K562 (cell line): ENCODE measurements at regions not wholly inside any gene's neighbourhood (a gene's known extent, or its start where the extent isn't known, plus 50 kb on each side); places are given as distances from the start of the nearest gene placed in this dataset.
A peak's percentile ranks its signal among the peaks of the same experiment; 100 is the strongest.

Experiments used
- ATAC-seq: fragments of 200-7000 bp; cut with Tn5 transposase; 3 replicates; pipeline ENCODE4 v1.9.1; 2020; ENCODE audit warnings: moderate library complexity
- BruUV-seq: library from RNA; stranded (reverse); fragments of 400-500 nt; replicated peaks from 2 replicates; lab custom pipeline; 2021; lab: Mats Ljungman, UMichigan
- CTCF ChIA-PET: fragments of 300-600 bp; formaldehyde crosslinking; extraction: SDS; loops from one replicate; lab custom pipeline; 2021; ENCODE audit warnings: low intra/inter-chr PET ratio; lab: Yijun Ruan, JAX
- POLR2A ChIA-PET: fragments of 300-600, 350-650 bp; sonication (Branson Sonifier 250); formaldehyde crosslinking; extraction: SDS; loops from one replicate; lab custom pipeline; 2021; ENCODE audit warnings: antibody characterized with exemption, inconsistent platforms; lab: Yijun Ruan, JAX
- DNase-seq, 4 experiments: peaks; one replicate each; pipeline versions ENCODE4 v3.0.0 to v3.0.0-alpha.2; 2011 to 2018; ENCODE audit warnings: low spot score in 3 of 4, mixed read lengths in 3 of 4; ENCODE audit errors: extremely low read depth in 1 of 4
- FAIRE-seq: peaks from 2 replicates; lab custom pipeline; 2011; peaks lifted over from hg19 to GRCh38; lab: Jason Lieb, UNC
- H2AFZ ChIP-seq: 2 replicates; pipeline ENCODE4 v1.6.0; 2011; ENCODE audit warnings: low read depth, low read length, control low read depth, inconsistent platforms
- H3K27ac ChIP-seq: fragments of 200-600 bp; 3 replicates; pipeline ENCODE4 v1.8.0; 2011; ENCODE audit warnings: low read depth, mild to moderate bottlenecking, control low read depth, inconsistent platforms, low read length, moderate library complexity, mixed read lengths; ENCODE audit errors: extremely low read depth
- H3K27me3 ChIP-seq, 2 experiments: fragments of 300-600 bp in 1 of 2; 2 replicates in 1 of 2; 3 replicates in 1 of 2; pipeline versions ENCODE4 v1.6.0 to v1.8.0; 2011; ENCODE audit warnings: inconsistent platforms in 2 of 2, low read length in 2 of 2, mild to moderate bottlenecking in 1 of 2, mixed read lengths in 1 of 2, moderate library complexity in 1 of 2; ENCODE audit not compliant: control insufficient read depth in 2 of 2, insufficient read depth in 2 of 2
- H3K36me3 ChIP-seq: fragments of 300-600 bp; 3 replicates; pipeline ENCODE4 v1.8.0; 2011; ENCODE audit warnings: mild to moderate bottlenecking, low read length, inconsistent platforms; ENCODE audit not compliant: control insufficient read depth, insufficient read depth
- H3K4me1 ChIP-seq, 2 experiments: fragments of 200-600 bp in 1 of 2; replicated peaks in 1 of 2; 2 replicates in 1 of 2; 3 replicates in 1 of 2; pipeline versions ENCODE4 v1.5.1 to v1.8.0; 2011; ENCODE audit warnings: inconsistent platforms in 2 of 2, low read length in 2 of 2, mild to moderate bottlenecking in 1 of 2, mixed read lengths in 1 of 2, moderate library complexity in 1 of 2; ENCODE audit not compliant: control insufficient read depth in 2 of 2, insufficient read depth in 2 of 2
- H3K4me2 ChIP-seq: 2 replicates; pipeline ENCODE4 v1.6.1; 2011; ENCODE audit warnings: low read length, control low read depth, inconsistent platforms, mixed read lengths; ENCODE audit not compliant: insufficient read depth
- H3K4me3 ChIP-seq: fragments of 200-600 bp; sonication (generic), shearing (Covaris generic); 2 replicates; pipeline ENCODE4 v1.5.1; 2016; ENCODE audit warnings: control low read depth, inconsistent platforms
- H3K79me2 ChIP-seq: fragments of 200-600 bp; 3 replicates; pipeline ENCODE4 v1.8.0; 2011; ENCODE audit warnings: low read length, inconsistent platforms; ENCODE audit not compliant: control insufficient read depth, insufficient read depth
- H3K9ac ChIP-seq, 2 experiments: 2 replicates each; pipeline versions ENCODE4 v1.6.0 to v1.6.1; 2011; ENCODE audit warnings: low read depth in 2 of 2, low read length in 2 of 2, control low read depth in 1 of 2, inconsistent platforms in 1 of 2, mild to moderate bottlenecking in 1 of 2, mixed read lengths in 1 of 2; ENCODE audit not compliant: insufficient read depth in 1 of 2
- H3K9me1 ChIP-seq: one replicate; pipeline ENCODE4 v1.6.0; 2011; ENCODE audit warnings: inconsistent platforms, mild to moderate bottlenecking, low read length, moderate library complexity; ENCODE audit not compliant: control insufficient read depth, insufficient read depth
- H3K9me3 ChIP-seq: replicated peaks from 2 replicates; pipeline ENCODE4 v1.5.1; 2011; ENCODE audit warnings: low read depth, low read length, inconsistent platforms; ENCODE audit not compliant: control insufficient read depth, insufficient read depth
- H4K20me1 ChIP-seq: replicated peaks from 2 replicates; pipeline ENCODE4 v1.6.1; 2011; ENCODE audit warnings: low read length, inconsistent platforms, mixed read lengths; ENCODE audit not compliant: control insufficient read depth, insufficient read depth
- ARID2 ChIP-seq: fragments of 450-650 bp; IDR thresholded peaks from 2 replicates; pipeline ENCODE4 v1.6.1; 2017; ENCODE audit warnings: antibody characterized with exemption, mild to moderate bottlenecking
- ARID3B ChIP-seq: fragments of 250-450 bp; sonication (Bioruptor Pico); IDR thresholded peaks from 2 replicates; pipeline ENCODE4 v1.4.0; 2020; ENCODE audit warnings: borderline replicate concordance
- C11orf30 ChIP-seq: fragments of 450-650 bp; IDR thresholded peaks from 2 replicates; pipeline ENCODE4 v1.6.1; 2016; ENCODE audit warnings: low read depth, mild to moderate bottlenecking
- CBFB ChIP-seq: sonication (generic); formaldehyde crosslinking; IDR thresholded peaks from 2 replicates; pipeline ENCODE4 v1.4.0; 2020; ENCODE audit warnings: mild to moderate bottlenecking, missing genetic modification reagents
- CHD4 ChIP-seq: fragments of 200-600 bp; sonication (generic); IDR thresholded peaks from 3 replicates; pipeline ENCODE4 v1.6.1; 2012; ENCODE audit warnings: low read depth, mild to moderate bottlenecking, mixed read lengths, low read length, inconsistent platforms; ENCODE audit not compliant: insufficient read depth, insufficient replicate concordance, poor library complexity, severe bottlenecking
- ELK3 ChIP-seq: fragments of 450-650 bp; formaldehyde crosslinking; IDR thresholded peaks from 2 replicates; pipeline ENCODE4 v1.4.0; 2020; ENCODE audit warnings: mild to moderate bottlenecking
- GATAD2A ChIP-seq: fragments of 450-650 bp; IDR thresholded peaks from 2 replicates; pipeline ENCODE4 v1.6.1; 2017
- MAFK ChIP-seq: IDR thresholded peaks from 2 replicates; pipeline ENCODE4 v1.6.1; 2011; ENCODE audit warnings: low read length, improper control_type of control experiment
- PHTF2 ChIP-seq: fragments of 250-450 bp; sonication (Bioruptor Pico); IDR thresholded peaks from 2 replicates; pipeline ENCODE4 v1.5.0; 2021; ENCODE audit warnings: mild to moderate bottlenecking
- SETDB1 ChIP-seq: IDR thresholded peaks from one replicate; pipeline ENCODE4 v1.6.1; 2012; ENCODE audit warnings: low read length, control low read depth, inconsistent platforms
- SMARCA4 ChIP-seq: fragments of 450-650 bp; IDR thresholded peaks from 2 replicates; pipeline ENCODE4 v1.6.1; 2016
- SMC3 ChIP-seq: conservative IDR thresholded peaks from 2 replicates; pipeline ENCODE4 v1.6.1; 2011; ENCODE audit warnings: low read depth, low read length, improper control_type of control experiment; ENCODE audit not compliant: insufficient read depth
- SRSF1 ChIP-seq: fragments of 200-400 bp; formaldehyde crosslinking; IDR thresholded peaks from 2 replicates; pipeline ENCODE4 v1.6.1; 2017; ENCODE audit warnings: mild to moderate bottlenecking, low read depth, low read length, moderate library complexity
- XRCC5 ChIP-seq: fragments of 200-400 bp; formaldehyde crosslinking; IDR thresholded peaks from 2 replicates; pipeline ENCODE4 v1.6.1; 2017; ENCODE audit warnings: low read depth, mild to moderate bottlenecking, low read length
- ZBED1 ChIP-seq: IDR thresholded peaks from 2 replicates; pipeline ENCODE4 v1.6.1; 2014
- ZBTB2 ChIP-seq: fragments of 450-650 bp; IDR thresholded peaks from 2 replicates; pipeline ENCODE4 v1.6.1; 2016; ENCODE audit warnings: antibody characterized with exemption
- ZNF311 ChIP-seq: fragments of 250-450 bp; sonication (Bioruptor Pico); IDR thresholded peaks from 2 replicates; pipeline ENCODE4 v1.4.0; 2020; ENCODE audit warnings: mild to moderate bottlenecking, moderate library complexity
- ZNF699 ChIP-seq: fragments of 250-450 bp; sonication (Bioruptor Pico); IDR thresholded peaks from 2 replicates; pipeline ENCODE4 v1.8.0; 2021; ENCODE audit warnings: mild to moderate bottlenecking, moderate library complexity; ENCODE audit not compliant: insufficient replicate concordance
- ZSCAN32 ChIP-seq: fragments of 450-650 bp; formaldehyde crosslinking; IDR thresholded peaks from 2 replicates; pipeline ENCODE4 v1.4.0; 2020; ENCODE audit warnings: mild to moderate bottlenecking, moderate library complexity
- WGBS: fragments of 100-300 bp; shearing (Covaris generic); methylation state at CpG from one replicate; pipeline ENCODE4 v1.1.6; 2016; ENCODE audit warnings: low coverage, mixed read lengths; ENCODE audit not compliant: insufficient coverage; ENCODE audit errors: missing lambda C conversion rate; 5-methylcytosine and 5-hydroxymethylcytosine counted together
- in situ Hi-C: fragments of 300-500 bp; cut with MboI; formaldehyde crosslinking; loops from 4 replicates; pipeline ENCODE4 v1.15.0; 2018; ENCODE audit warnings: inconsistent platforms, mixed read lengths
- intact Hi-C: fragments of 100-400 bp; cut with micrococcal nuclease; formaldehyde crosslinking; loops from 2 replicates; pipeline ENCODE4 v1.14.2; 2022

- H3K4me2 ChIP-seq, result no peak overlapping the region
Observed at GRCh38 chr22:25399649-25400151, 164.8 kb upstream of the GRK3 start.

More at GRCh38 chr22:25399649-25400151, 164.8 kb upstream of the GRK3 start:
- Histone ChIP-seq H2AFZ (no peak overlapping the region), H3K9me3 (no peaks in the 10 kb centered on the region), H3K9ac (peak overlapping the region in 1 of 2 experiments; percentile 58; a peak in 1 of 4 replicates), H3K79me2 (peaks cover 88% of the 10 kb centered on the region), H3K27me3 (no peaks in the 10 kb centered on the region), H3K4me3 (no peak overlapping the region), H4K20me1 (peaks cover 26% of the 10 kb centered on the region; the same call in 1 of the 2 replicates)
- in situ Hi-C loops, result no loop called here
- no peak for TF ChIP-seq ARID3B (CRISPR knock-in tag)
- TF ChIP-seq SETDB1, result no peak
- no peak for TF ChIP-seq PHTF2 (CRISPR knock-in tag)
- TF ChIP-seq ZNF699 (CRISPR knock-in tag), result no peak
- no peak for TF ChIP-seq SMARCA4
- TF ChIP-seq SMC3, result no peak
- TF ChIP-seq ZNF311 (CRISPR knock-in tag), result no peak
- TF ChIP-seq ARID2, result no peak
- TF ChIP-seq ZBED1, result no peak
- no peak for TF ChIP-seq C11orf30
- no peak for TF ChIP-seq XRCC5
- TF ChIP-seq CHD4, result no peak
- TF ChIP-seq ZSCAN32, result no peak
- no peak for TF ChIP-seq ELK3
- no peak for TF ChIP-seq GATAD2A
- no peak for TF ChIP-seq SRSF1
- TF ChIP-seq MAFK, result no peak
- no peak for TF ChIP-seq ZBTB2
- TF ChIP-seq CBFB (CRISPR knock-in tag), result no peak
- TF ChIP-seq, all 486 proteins: peak for 0
- POLR2A ChIA-PET, result no interaction called here
- no peak overlapping the region for H3K27ac ChIP-seq
- ATAC-seq, result no peak
- peaks cover 6 to 29% of the 10 kb centered on the region in 2 experiments; a peak in 4 of 5 replicates for H3K4me1 ChIP-seq
- no peaks in the 10 kb centered on the region for H3K36me3 ChIP-seq
- 66% methylated on average over 7 of the region's 12 CpGs for WGBS
- no peaks in the 10 kb centered on the region for H3K9me1 ChIP-seq
- no TSS peak for BruUV-seq
- intact Hi-C loops, result no loop called here
- CTCF ChIA-PET, result no interaction called here
- FAIRE-seq, result no peak
- no peak for DNase-seq
